Ramos (cell line): ENCODE measurements at regions not wholly inside any gene's neighbourhood (a gene's known extent, or its start where the extent isn't known, plus 50 kb on each side); places are given as distances from the start of the nearest gene placed in this dataset.

Experiments used
- in situ Hi-C: fragments of 300-500 bp; cut with MboI; formaldehyde crosslinking; loops from one replicate; pipeline ENCODE4 v1.14.3; 2022; ENCODE audit warnings: low sequenced_read_pairs; ENCODE audit not compliant: unreplicated experiment

GRCh38 chr1:101316256-101316655 lies 79.4 kb downstream of the S1PR1 start:
- in situ Hi-C loops: loop anchor here (10.0 kb wide), 1 partner anchor 119 kb away; no protein-coding TSS in a partner anchor

DNA sequence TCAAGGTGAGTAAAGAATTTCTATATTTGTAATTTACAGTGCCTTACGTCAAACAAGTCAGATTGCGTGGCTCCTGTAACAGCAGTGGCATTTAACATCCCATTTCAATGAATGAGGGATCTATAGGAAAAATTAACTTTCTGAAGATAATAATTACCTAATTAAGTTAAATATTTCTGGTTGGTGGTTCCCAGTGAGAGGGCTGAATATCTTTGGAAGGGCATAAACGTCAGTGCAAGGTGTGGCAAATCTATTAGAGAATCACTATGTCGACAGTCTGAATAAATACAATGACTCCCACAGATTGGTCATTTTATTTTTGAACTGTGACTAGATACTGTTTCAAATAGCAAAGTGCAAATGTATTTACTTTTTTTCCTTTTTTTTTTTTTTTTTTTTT lies 80.0 kb downstream of the S1PR1 start:
- in situ Hi-C loops: loop anchor here (10.0 kb wide), 1 partner anchor 118 kb away; no protein-coding TSS in a partner anchor

DNA sequence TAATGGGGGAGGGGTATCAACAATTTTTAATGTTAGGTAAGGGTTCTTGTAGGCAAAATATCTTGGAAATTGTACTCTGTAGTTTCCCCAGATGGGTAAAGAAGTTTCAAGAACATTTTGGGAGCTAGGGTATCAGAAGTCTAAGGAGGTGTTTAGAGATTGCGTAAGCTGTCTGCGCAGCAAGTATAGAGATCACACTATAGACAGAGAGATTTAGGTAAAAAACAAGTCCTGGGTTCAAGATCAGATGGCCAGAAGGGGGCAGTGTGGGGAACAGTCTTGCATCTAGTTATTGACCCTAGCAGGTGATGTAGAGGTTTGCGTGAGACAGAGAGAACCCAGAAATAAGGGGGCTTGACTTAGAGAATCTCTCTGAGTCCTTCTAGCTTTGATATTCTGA lies 80.8 kb downstream of the S1PR1 start:
- in situ Hi-C loops: loop anchor here (10.0 kb wide), 1 partner anchor 117 kb away; no protein-coding TSS in a partner anchor

- in situ Hi-C loops: no loop called here
These were observed 86.7 kb downstream of the S1PR1 start for GRCh38 chr1:101323535-101323934.

- in situ Hi-C loops: no loop called here
These were observed 88.3 kb downstream of the S1PR1 start for GRCh38 chr1:101325144-101325543.

DNA sequence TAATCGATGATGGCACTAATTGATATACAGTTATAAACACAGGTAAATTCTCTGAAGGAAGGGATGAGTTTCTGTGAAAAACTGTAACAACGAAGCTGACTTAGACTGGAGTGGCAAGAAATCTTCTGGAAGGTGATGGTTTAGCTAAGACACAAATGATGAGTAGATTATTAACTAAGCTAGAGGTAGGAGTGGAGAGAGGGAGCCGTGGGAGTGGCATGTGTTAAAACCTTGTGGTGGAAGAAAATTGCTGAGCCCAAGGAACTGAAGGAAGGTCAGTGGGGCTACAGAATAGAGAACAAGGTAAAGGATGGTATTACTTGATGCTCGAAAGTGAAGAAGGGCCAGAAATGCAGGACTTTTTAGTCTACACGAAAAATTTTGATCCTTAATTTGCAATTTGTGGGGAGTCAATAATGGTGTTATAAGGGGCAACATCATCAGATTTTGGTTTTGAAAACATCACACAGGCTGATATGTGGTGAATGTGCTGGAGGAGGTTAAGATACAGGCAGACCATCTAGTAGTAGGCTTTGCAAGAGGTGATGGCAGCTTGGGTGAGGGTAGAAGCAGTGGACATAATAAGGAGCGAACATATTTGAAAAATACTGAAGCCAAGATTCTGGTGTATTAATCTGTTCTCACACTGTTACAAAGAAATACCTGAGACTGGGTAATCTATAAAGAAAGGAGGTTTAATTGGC lies 93.8 kb downstream of the S1PR1 start:
- in situ Hi-C loops: no loop called here

GRCh38 chr1:101331794-101332193 lies 95.0 kb downstream of the S1PR1 start:
- in situ Hi-C loops: no loop called here

DNA sequence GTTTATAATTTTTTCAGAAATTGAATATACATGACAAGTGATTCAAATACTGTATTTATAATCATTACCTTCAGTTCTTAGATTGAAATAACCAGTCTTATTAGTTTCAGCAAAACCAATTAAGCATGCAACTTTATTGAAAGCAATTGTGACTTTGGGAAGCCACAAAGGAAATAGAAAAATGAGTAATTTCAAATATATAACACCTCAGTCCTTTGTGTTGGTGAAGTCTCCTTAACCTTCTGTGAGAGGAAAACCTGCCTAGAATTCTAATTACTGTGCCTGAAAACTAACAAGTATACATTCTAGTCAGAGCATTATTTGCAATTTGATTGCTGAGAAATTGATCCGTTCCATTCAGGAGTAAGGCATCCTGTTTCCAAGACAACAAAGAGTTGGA lies 95.8 kb downstream of the S1PR1 start:
- in situ Hi-C loops: no loop called here

- in situ Hi-C loops: no loop called here
These were observed 96.4 kb downstream of the S1PR1 start for GRCh38 chr1:101333186-101333585.

- in situ Hi-C loops: no loop called here
These were observed 101.1 kb downstream of the S1PR1 start for GRCh38 chr1:101337968-101338367.

DNA sequence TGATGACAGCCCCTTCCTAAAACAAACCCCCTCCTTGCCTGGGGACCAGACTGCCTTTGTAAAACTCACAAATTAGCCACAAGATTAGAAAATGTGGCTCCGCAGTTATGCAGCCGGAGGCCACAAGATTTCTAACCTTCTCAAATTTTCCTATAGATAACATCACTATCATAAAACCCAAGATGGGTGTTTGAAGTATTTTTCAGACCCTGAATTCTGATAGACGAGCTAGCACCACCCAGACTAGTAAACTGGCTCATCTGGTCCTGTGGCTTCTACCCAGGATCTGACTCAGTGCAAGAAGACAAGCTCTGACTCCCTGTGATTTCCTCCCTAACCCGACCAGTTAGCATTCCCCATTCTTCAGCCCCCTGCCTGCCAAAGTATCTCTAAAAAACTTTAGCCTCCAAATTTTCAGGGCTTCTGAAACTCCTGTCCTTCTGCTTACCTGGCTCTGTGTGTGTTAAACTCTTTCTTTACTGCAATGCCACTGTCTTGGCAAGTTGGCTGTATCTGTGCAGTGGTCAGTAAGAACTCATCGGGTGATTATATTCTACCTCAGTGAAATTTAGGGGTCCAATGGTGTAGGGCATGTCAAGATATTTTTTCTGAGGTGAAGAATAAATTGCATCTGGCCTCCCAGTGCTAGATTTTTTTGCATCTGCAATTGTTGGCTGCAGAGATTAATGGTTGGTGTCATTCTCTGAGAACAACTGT lies 102.1 kb downstream of the S1PR1 start:
- in situ Hi-C loops: no loop called here

- in situ Hi-C loops: no loop called here
These were observed 107.9 kb downstream of the S1PR1 start for GRCh38 chr1:101344745-101345144.

DNA sequence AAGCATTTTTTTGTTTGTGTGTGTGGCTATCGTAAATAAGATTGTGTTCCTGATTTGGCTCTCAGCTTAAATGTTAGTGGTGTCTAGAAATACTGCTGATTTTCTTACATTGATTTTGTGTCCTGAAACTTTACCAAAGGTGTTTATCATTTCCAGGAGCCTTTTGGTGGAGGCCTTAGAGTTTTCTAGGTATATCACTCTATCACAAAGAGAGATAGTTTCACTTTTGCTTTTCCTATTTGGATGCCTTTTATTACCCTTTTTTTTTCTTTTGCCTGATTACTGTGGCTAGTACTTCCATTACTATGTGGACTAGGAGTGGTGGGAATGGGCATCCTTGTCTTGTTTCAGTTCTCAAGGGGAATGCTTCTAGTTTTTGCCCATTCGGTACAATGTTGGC lies 109.6 kb downstream of the S1PR1 start:
- in situ Hi-C loops: no loop called here

GRCh38 chr1:101356013-101356412 lies 119.2 kb downstream of the S1PR1 start:
- in situ Hi-C loops: no loop called here

GRCh38 chr1:101356604-101357443 lies 120.0 kb downstream of the S1PR1 start:
- in situ Hi-C loops: no loop called here

GRCh38 chr1:101357444-101357986 lies 120.7 kb downstream of the S1PR1 start:
- in situ Hi-C loops: no loop called here

GRCh38 chr1:101360506-101360905 lies 123.7 kb downstream of the S1PR1 start:
- in situ Hi-C loops: no loop called here

DNA sequence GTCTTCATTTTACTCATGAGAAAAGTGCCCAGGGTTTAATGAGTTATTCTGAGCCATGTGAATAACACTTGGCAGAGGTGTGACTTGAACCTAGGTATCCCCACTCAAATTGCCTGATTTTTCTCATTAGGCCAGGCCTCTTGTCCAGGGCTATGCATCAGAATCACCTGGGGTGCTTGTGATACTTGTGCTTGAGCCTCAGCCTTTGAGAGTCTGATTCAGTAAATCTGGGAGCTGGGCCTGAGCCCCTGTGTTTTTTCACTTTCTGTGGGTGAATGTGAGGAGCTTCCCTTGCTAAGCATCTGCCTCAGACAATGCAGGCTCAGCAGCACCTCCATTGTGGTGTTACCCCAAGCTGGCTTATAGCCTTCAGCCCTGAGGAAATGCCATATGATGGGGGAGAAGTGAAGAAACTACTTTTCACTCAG lies 127.1 kb downstream of the S1PR1 start:
- in situ Hi-C loops: no loop called here

DNA sequence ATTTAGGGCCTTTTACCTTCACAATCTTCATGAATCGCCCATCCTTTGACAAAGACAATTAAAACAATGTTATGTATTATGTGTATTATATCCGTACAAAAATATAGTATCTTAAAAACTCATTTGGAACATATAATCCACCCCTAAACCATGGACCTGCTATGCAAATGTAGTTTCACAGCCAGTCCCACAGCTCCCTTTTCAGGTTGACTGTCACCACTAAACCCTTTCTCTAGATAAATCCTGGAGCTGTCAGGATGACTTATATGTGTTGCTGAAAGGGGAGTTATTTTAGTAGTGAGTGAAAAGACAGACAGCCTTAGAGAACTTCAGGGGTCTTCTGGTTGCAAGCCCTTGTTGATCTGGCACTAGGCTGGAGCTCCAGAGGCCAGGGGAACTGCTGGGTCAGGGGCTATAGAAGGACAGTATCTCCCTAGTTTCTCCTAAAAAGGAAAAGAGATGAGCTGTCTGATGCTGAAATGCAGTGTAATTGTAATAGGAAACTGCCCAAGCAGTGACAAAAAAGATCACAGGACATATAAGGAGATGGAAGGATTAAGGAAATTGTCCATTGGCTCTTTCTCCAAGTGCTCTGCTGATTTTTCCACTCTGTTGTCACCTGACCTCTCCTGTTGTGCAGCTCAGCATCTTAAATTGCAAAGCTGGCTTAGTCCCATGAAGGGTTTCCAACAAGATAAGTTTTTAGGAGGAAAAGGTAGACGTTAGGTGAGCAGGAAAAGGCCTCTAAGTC lies 127.7 kb downstream of the S1PR1 start:
- in situ Hi-C loops: no loop called here

DNA sequence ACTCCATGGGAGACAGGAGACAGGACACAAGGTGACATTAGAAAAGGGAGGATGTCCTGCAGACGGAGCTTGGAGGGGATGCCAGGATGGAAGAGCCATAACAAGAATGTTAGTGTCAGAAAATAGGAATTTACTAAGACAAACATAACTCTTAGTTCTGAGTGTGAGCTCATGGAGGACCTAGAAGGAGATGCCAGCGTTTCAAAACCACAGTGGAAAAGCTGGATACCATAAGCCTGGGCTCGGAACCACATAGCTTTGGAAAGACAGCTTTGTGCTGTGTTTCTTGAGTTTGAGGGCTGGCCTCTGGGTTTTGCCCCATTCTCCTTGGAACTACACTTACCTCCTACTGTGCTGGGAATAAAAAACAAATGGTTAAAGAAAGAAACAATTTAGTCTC lies 128.4 kb downstream of the S1PR1 start:
- in situ Hi-C loops: no loop called here
